Breast epithelium (tissue), 4 donors: ENCODE measurements at regions not wholly inside any gene's neighbourhood (a gene's known extent, or its start where the extent isn't known, plus 50 kb on each side); places are given as distances from the start of the nearest gene placed in this dataset.

ENCODE experiments used
- DNase-seq, 2 donors: peaks; one replicate each; pipeline ENCODE4 v3.0.0-alpha.2; 2019; ENCODE audit warnings: low spot score in 2 of 2
- H3K27ac ChIP-seq, 2 donors: fragments of 200-600 bp; sonication (generic) in 1 of 2; one replicate each; pipeline ENCODE4 v1.5.1; 2016 to 2019; ENCODE audit warnings: mild to moderate bottlenecking in 1 of 2
- H3K27me3 ChIP-seq, 2 donors: fragments of 200-600 bp; sonication (generic) in 1 of 2; one replicate each; pipeline versions ENCODE4 v1.5.1 to v1.6.0; 2017 to 2019; ENCODE audit warnings: control low read depth in 1 of 2, mild to moderate bottlenecking in 1 of 2
- H3K36me3 ChIP-seq: fragments of 200-600 bp; one replicate; pipeline ENCODE4 v1.5.1; 2019
- H3K4me1 ChIP-seq, 2 donors: fragments of 200-600 bp; sonication (generic); one replicate each; pipeline ENCODE4 v1.5.1; 2016 to 2019; ENCODE audit warnings: control low read depth in 1 of 2
- H3K4me3 ChIP-seq, 3 donors: fragments of 200-600 bp; sonication (generic); 1 replicate in 2 of 3; 2 replicates in 1 of 3; pipeline ENCODE4 v1.5.1; 2016 to 2019; ENCODE audit warnings: mild to moderate bottlenecking in 3 of 3, moderate library complexity in 2 of 3
- H3K9me3 ChIP-seq, 2 donors: fragments of 200-600 bp; sonication (generic) in 1 of 2; one replicate each; pipeline ENCODE4 v1.5.1; 2016 to 2019; ENCODE audit warnings: control low read depth in 1 of 2
- POLR2A ChIP-seq: fragments of 450-650 bp; IDR thresholded peaks from one replicate; pipeline ENCODE4 v1.6.1; 2016; ENCODE audit warnings: antibody characterized with exemption, mild to moderate bottlenecking, moderate library complexity
- POLR2AphosphoS5 ChIP-seq, 3 donors: sonication (generic); formaldehyde crosslinking; IDR thresholded peaks; one replicate each; pipeline ENCODE4 v1.6.1; 2017; ENCODE audit warnings: antibody characterized with exemption in 3 of 3
- intact Hi-C: fragments of 100-400 bp; cut with DNase I; formaldehyde crosslinking; loops from one replicate; pipeline ENCODE4 v1.15.1; 2023; ENCODE audit warnings: low total_unique reads
- TF ChIP-seq, protein P1 (sequence below), 3 donors: fragments of 450-650 bp; IDR thresholded peaks; one replicate each; pipeline ENCODE4 v1.5.1; 2016 to 2017; ENCODE audit warnings: antibody characterized with exemption in 3 of 3, mild to moderate bottlenecking in 3 of 3, moderate library complexity in 3 of 3

GRCh38 chr5:110852053-110852452 is 113.2 kb downstream of the SLC25A46 start:
- no peak for DNase-seq
- no peaks in the 10 kb centered on the region for H3K4me1 ChIP-seq
- no peaks in the 10 kb centered on the region for H3K27me3 ChIP-seq
- intact Hi-C loops: no loop called here
- no peak overlapping the region for H3K4me3 ChIP-seq
- H3K36me3 ChIP-seq: no peaks in the 10 kb centered on the region
- H3K27ac ChIP-seq: no peak overlapping the region
- TF ChIP-seq POLR2A: no peak
- TF ChIP-seq, protein P1, sequence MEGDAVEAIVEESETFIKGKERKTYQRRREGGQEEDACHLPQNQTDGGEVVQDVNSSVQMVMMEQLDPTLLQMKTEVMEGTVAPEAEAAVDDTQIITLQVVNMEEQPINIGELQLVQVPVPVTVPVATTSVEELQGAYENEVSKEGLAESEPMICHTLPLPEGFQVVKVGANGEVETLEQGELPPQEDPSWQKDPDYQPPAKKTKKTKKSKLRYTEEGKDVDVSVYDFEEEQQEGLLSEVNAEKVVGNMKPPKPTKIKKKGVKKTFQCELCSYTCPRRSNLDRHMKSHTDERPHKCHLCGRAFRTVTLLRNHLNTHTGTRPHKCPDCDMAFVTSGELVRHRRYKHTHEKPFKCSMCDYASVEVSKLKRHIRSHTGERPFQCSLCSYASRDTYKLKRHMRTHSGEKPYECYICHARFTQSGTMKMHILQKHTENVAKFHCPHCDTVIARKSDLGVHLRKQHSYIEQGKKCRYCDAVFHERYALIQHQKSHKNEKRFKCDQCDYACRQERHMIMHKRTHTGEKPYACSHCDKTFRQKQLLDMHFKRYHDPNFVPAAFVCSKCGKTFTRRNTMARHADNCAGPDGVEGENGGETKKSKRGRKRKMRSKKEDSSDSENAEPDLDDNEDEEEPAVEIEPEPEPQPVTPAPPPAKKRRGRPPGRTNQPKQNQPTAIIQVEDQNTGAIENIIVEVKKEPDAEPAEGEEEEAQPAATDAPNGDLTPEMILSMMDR (IDR thresholded peaks at IDR 0.05): no peak
- no peak for TF ChIP-seq POLR2AphosphoS5 (IDR thresholded peaks at IDR 0.05)
- no peaks in the 10 kb centered on the region for H3K9me3 ChIP-seq

- Histone ChIP-seq H3K4me3 (no peak overlapping the region), H3K4me1 (no peaks in the 10 kb centered on the region), H3K36me3 (no peaks in the 10 kb centered on the region), H3K27me3 (no peaks in the 10 kb centered on the region), H3K9me3 (no peaks in the 10 kb centered on the region), H3K27ac (no peak overlapping the region)
- DNase-seq: no peak
- TF ChIP-seq, protein P1 (IDR thresholded peaks at IDR 0.05): no peak
- no peak for TF ChIP-seq POLR2AphosphoS5 (IDR thresholded peaks at IDR 0.05)
- intact Hi-C loops: no loop called here
Measured at GRCh38 chr5:110852541-110852940, 113.7 kb downstream of the SLC25A46 start.

DNA sequence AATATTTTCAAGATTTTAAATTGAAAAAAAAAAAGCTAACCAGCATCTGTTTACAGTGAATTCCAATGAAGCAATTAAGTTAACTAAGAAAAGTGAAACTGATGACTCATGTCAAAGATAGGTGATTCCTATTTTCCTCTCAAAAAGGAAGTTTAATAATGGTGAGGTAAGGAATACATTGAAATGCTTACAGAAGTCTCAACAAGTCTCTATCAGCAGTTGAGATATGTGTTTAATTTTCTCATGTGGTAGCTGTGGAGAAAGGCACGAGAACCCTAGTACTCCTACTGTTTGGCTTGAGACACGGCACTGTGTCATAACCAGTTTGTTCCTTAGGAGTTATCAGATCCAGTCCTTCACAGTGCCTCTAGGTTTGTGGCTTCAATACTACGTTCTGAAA is 114.5 kb downstream of the SLC25A46 start:
- no peak overlapping the region for H3K27ac ChIP-seq
- DNase-seq: no peak
- H3K4me3 ChIP-seq: no peak overlapping the region
- no peaks in the 10 kb centered on the region for H3K27me3 ChIP-seq
- no peaks in the 10 kb centered on the region for H3K4me1 ChIP-seq
- no peaks in the 10 kb centered on the region for H3K9me3 ChIP-seq
- TF ChIP-seq, protein P1 (IDR thresholded peaks at IDR 0.05): no peak
- no peak for TF ChIP-seq POLR2A
- no peak for TF ChIP-seq POLR2AphosphoS5 (IDR thresholded peaks at IDR 0.05)
- H3K36me3 ChIP-seq: no peaks in the 10 kb centered on the region
- intact Hi-C loops: no loop called here

DNA sequence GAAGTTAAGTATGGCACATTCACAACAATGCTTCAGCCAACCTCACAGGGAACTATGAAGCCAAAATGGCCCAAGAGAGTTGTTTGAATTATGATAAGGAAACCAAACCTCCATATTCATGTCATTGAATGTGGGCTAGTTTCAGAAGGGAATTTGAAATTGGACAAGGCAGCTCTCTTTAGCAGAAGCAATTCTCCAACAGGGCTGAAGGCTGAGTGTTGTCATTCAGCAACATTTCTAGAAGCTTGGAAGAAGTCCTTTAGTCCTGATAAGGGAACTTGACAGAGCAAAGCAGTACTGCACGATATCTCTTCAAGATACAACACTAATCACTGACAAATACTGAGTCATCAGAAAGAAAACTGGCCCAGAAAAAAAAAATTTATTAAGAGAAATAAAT is 115.4 kb downstream of the SLC25A46 start:
- no peaks in the 10 kb centered on the region for H3K4me1 ChIP-seq
- no peak overlapping the region for H3K4me3 ChIP-seq
- no peaks in the 10 kb centered on the region for H3K27me3 ChIP-seq
- H3K27ac ChIP-seq: no peak overlapping the region
- no peaks in the 10 kb centered on the region for H3K9me3 ChIP-seq
- intact Hi-C loops: no loop called here
- TF ChIP-seq POLR2AphosphoS5 (IDR thresholded peaks at IDR 0.05) (no peak), POLR2A (no peak)
- TF ChIP-seq, protein P1 (IDR thresholded peaks at IDR 0.05): no peak
- no peaks in the 10 kb centered on the region for H3K36me3 ChIP-seq
- DNase-seq: no peak

DNA sequence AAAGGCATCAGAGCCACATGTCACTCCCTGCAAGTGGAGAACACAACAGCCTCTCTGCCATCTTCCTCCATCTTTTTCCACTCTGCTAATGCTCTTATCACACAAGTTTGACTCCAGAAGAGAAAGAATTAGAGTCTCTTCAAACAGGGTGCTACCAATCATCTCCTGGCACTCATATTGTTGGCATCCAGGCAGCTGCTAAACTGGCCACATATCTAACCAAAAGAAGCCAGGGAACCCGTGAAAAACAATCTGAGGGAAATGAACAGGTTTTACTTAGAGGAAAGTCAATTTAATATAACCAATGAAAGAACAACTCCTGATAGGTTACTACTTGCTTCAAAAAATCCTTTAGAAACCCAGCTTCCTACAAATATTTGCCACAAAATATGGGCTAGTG is 117.2 kb downstream of the SLC25A46 start:
- Histone ChIP-seq H3K27ac (no peak overlapping the region), H3K4me3 (no peak overlapping the region), H3K9me3 (no peaks in the 10 kb centered on the region), H3K27me3 (no peaks in the 10 kb centered on the region), H3K4me1 (no peaks in the 10 kb centered on the region), H3K36me3 (no peaks in the 10 kb centered on the region)
- intact Hi-C loops: no loop called here
- no peak for DNase-seq
- TF ChIP-seq, protein P1 (IDR thresholded peaks at IDR 0.05): no peak
- TF ChIP-seq POLR2AphosphoS5 (IDR thresholded peaks at IDR 0.05) (no peak), POLR2A (no peak)
